ENCODE measurements at regions not wholly inside any gene's neighbourhood (a gene's known extent, or its start where the extent isn't known, plus 50 kb on each side); places are given as distances from the start of the nearest gene placed in this dataset.

DNA sequence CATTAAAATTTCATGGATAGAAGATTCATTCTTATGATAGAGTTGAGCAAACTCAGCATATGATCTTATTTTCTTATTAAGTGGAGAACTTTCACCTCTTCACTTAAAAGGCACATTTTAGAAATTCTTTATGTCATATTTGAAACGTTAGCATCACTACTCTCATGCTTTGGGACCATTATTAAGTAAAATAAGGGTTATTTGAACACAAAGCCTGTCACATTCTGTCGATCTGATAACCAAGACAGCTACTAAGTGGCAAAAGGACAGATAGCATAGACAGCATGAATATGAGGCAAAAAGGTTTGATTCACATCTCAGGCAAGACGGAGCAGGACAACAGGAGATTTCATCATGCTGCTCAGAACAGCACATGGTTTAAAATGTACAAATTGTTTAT lies 247.6 kb upstream of the ANO3 start (continued):
- TF ChIP-seq, protein P1, sequence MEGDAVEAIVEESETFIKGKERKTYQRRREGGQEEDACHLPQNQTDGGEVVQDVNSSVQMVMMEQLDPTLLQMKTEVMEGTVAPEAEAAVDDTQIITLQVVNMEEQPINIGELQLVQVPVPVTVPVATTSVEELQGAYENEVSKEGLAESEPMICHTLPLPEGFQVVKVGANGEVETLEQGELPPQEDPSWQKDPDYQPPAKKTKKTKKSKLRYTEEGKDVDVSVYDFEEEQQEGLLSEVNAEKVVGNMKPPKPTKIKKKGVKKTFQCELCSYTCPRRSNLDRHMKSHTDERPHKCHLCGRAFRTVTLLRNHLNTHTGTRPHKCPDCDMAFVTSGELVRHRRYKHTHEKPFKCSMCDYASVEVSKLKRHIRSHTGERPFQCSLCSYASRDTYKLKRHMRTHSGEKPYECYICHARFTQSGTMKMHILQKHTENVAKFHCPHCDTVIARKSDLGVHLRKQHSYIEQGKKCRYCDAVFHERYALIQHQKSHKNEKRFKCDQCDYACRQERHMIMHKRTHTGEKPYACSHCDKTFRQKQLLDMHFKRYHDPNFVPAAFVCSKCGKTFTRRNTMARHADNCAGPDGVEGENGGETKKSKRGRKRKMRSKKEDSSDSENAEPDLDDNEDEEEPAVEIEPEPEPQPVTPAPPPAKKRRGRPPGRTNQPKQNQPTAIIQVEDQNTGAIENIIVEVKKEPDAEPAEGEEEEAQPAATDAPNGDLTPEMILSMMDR (IDR thresholded peaks at IDR 0.05 in 2 of 3, conservative IDR thresholded peaks at IDR 0.05 in 1 of 3; ENCODE audit: borderline replicate concordance in 1 of 3, insufficient read depth in 1 of 3, low read depth in 2 of 3, low read length in 2 of 3), result no peak
- no peak for TF ChIP-seq SIN3A (IDR thresholded peaks at IDR 0.05; ENCODE audit: low read depth)
- TF ChIP-seq ZNF274 (IDR thresholded peaks at IDR 0.05; ENCODE audit: low read depth, low read length), result no peak
- TF ChIP-seq RAD21 (IDR thresholded peaks at IDR 0.05; ENCODE audit: low read depth), result no peak
- TF ChIP-seq, protein P2, sequence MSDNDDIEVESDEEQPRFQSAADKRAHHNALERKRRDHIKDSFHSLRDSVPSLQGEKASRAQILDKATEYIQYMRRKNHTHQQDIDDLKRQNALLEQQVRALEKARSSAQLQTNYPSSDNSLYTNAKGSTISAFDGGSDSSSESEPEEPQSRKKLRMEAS (IDR thresholded peaks at IDR 0.05), result no peak
- TF ChIP-seq JUND (IDR thresholded peaks at IDR 0.05), result no peak

DNA sequence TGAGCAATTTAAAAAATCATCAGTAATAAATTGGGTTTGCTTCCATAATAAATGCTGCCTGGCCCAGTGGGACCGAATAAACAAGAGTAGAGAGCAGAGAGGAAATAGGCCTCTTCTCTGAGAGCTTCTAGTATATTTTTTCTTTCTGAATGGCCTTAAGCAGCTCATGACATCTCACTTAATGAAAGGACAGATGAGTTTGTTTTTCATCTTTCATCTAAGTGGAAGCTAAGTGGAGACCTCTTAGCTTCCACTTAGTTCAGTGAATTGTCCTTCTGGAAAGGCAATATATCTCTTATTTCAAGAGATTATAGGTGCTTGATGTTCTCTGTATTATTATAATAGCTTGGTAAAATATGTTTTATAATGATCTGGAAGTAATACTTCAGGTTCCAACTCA lies 245.9 kb upstream of the ANO3 start:
- H3K4me3 ChIP-seq (replicated peaks in 1 of 2; ENCODE audit: low read depth in 1 of 2, low read length in 2 of 2), result no peak overlapping the region
- intact Hi-C loops (cut with micrococcal nuclease), result no loop called here
- H3K27ac ChIP-seq (ENCODE audit: low read depth, low read length), result no peak overlapping the region
- no peaks in the 10 kb centered on the region for H3K4me1 ChIP-seq (ENCODE audit: control insufficient read depth in 1 of 2, insufficient read depth in 2 of 2, low read length in 2 of 2)
- no peaks in the 10 kb centered on the region for H3K79me2 ChIP-seq (ENCODE audit: insufficient read depth, low read length)
- peaks cover 8 to 15% of the 10 kb centered on the region in 2 experiments; a peak in 2 of 4 replicates for H3K9me3 ChIP-seq (ENCODE audit: control insufficient read depth in 1 of 2, insufficient read depth in 1 of 2, low read depth in 1 of 2, low read length in 2 of 2)
- no peaks in the 10 kb centered on the region for H3K27me3 ChIP-seq (ENCODE audit: insufficient read depth, low read length)
- ATAC-seq, result no peak
- no TSS peak for BruUV-seq (replicated peaks)
- CTCF ChIA-PET, result no interaction called here
- POLR2A ChIA-PET, result no interaction called here
- no peaks in the 10 kb centered on the region for H4K20me1 ChIP-seq (ENCODE audit: insufficient read depth)
- no peak for DNase-seq (ENCODE audit: low read depth, low spot score)
- no peaks in the 10 kb centered on the region for H3K9me2 ChIP-seq (ENCODE audit: insufficient read depth)
- H2AFZ ChIP-seq (ENCODE audit: low read depth, low read length, poor library complexity, severe bottlenecking), result no peak overlapping the region
- RAD21 ChIA-PET (ENCODE audit: low non-redundant PET in 1 of 2, low total read pairs in 2 of 2, uncharacterized antibody in 2 of 2, unreplicated experiment in 2 of 2), result no interaction called here
- H3K4me2 ChIP-seq (ENCODE audit: low read length), result no peak overlapping the region
- H3K36me3 ChIP-seq (ENCODE audit: control insufficient read depth in 1 of 2, insufficient read depth in 2 of 2, low read length in 2 of 2), result no peaks in the 10 kb centered on the region
- no peak overlapping the region for H3K9ac ChIP-seq (ENCODE audit: low read length)
- no peak for TF ChIP-seq SIN3A (IDR thresholded peaks at IDR 0.05; ENCODE audit: low read depth)
- no peak for TF ChIP-seq ZFX (IDR thresholded peaks at IDR 0.05)
- TF ChIP-seq FOSL1 (IDR thresholded peaks at IDR 0.05; ENCODE audit: low read depth), result no peak
- TF ChIP-seq, protein P1 (IDR thresholded peaks at IDR 0.05 in 2 of 3, conservative IDR thresholded peaks at IDR 0.05 in 1 of 3; ENCODE audit: borderline replicate concordance in 1 of 3, insufficient read depth in 1 of 3, low read depth in 2 of 3, low read length in 2 of 3), result no peak
- TF ChIP-seq SRF (IDR thresholded peaks at IDR 0.05; ENCODE audit: low read depth), result no peak
- TF ChIP-seq, protein P3, sequence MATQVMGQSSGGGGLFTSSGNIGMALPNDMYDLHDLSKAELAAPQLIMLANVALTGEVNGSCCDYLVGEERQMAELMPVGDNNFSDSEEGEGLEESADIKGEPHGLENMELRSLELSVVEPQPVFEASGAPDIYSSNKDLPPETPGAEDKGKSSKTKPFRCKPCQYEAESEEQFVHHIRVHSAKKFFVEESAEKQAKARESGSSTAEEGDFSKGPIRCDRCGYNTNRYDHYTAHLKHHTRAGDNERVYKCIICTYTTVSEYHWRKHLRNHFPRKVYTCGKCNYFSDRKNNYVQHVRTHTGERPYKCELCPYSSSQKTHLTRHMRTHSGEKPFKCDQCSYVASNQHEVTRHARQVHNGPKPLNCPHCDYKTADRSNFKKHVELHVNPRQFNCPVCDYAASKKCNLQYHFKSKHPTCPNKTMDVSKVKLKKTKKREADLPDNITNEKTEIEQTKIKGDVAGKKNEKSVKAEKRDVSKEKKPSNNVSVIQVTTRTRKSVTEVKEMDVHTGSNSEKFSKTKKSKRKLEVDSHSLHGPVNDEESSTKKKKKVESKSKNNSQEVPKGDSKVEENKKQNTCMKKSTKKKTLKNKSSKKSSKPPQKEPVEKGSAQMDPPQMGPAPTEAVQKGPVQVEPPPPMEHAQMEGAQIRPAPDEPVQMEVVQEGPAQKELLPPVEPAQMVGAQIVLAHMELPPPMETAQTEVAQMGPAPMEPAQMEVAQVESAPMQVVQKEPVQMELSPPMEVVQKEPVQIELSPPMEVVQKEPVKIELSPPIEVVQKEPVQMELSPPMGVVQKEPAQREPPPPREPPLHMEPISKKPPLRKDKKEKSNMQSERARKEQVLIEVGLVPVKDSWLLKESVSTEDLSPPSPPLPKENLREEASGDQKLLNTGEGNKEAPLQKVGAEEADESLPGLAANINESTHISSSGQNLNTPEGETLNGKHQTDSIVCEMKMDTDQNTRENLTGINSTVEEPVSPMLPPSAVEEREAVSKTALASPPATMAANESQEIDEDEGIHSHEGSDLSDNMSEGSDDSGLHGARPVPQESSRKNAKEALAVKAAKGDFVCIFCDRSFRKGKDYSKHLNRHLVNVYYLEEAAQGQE (IDR thresholded peaks at IDR 0.05; ENCODE audit: low read depth), result no peak
- TF ChIP-seq, protein P4, sequence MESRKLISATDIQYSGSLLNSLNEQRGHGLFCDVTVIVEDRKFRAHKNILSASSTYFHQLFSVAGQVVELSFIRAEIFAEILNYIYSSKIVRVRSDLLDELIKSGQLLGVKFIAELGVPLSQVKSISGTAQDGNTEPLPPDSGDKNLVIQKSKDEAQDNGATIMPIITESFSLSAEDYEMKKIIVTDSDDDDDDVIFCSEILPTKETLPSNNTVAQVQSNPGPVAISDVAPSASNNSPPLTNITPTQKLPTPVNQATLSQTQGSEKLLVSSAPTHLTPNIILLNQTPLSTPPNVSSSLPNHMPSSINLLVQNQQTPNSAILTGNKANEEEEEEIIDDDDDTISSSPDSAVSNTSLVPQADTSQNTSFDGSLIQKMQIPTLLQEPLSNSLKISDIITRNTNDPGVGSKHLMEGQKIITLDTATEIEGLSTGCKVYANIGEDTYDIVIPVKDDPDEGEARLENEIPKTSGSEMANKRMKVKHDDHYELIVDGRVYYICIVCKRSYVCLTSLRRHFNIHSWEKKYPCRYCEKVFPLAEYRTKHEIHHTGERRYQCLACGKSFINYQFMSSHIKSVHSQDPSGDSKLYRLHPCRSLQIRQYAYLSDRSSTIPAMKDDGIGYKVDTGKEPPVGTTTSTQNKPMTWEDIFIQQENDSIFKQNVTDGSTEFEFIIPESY (IDR thresholded peaks at IDR 0.05; ENCODE audit: extremely low read depth, insufficient replicate concordance, low read length), result no peak
- no peak for TF ChIP-seq TCF7L2 (IDR thresholded peaks at IDR 0.05; ENCODE audit: borderline replicate concordance, extremely low read depth, insufficient read depth, insufficient read length)
- no peak for TF ChIP-seq JUND (IDR thresholded peaks at IDR 0.05)
- TF ChIP-seq SP1 (IDR thresholded peaks at IDR 0.05; ENCODE audit: low read depth), result no peak
- no peak for TF ChIP-seq EZH2 (IDR thresholded peaks at IDR 0.05)
- no peak for TF ChIP-seq ELF1 (IDR thresholded peaks at IDR 0.05; ENCODE audit: borderline replicate concordance, low read depth)

All from HCT116 (cell line).